ENCODE measurements at regions not wholly inside any gene's neighbourhood (a gene's known extent, or its start where the extent isn't known, plus 50 kb on each side); places are given as distances from the start of the nearest gene placed in this dataset.

DNA sequence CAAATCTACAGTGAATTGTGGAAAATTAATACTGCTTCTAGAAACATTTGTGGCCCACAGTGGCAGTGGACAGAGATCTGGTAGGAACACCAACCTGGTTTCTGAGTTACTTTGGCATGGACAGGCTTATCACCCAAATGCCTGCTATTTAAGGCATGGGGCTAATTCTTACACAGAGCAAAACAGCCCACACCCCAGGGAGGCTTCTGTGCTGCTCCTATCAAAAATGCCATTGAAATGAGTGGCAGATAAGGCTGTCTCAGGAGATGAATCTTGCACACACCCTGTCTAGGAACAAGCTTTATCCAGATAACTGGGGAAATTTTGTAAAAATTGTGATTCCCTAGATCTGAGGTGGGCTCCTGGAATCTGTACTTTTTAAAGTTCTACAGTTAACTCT is 307.1 kb downstream of the TLE1 start:
- no peak overlapping the region for H3K4me3 ChIP-seq
- no peaks in the 10 kb centered on the region for H3K9me3 ChIP-seq
- TF ChIP-seq POLR2A (IDR thresholded peaks at IDR 0.05; ENCODE audit: low read depth) (no peak), POLR2AphosphoS5 (IDR thresholded peaks at IDR 0.05) (no peak), EP300 (IDR thresholded peaks at IDR 0.05) (no peak)
- TF ChIP-seq, protein P1, sequence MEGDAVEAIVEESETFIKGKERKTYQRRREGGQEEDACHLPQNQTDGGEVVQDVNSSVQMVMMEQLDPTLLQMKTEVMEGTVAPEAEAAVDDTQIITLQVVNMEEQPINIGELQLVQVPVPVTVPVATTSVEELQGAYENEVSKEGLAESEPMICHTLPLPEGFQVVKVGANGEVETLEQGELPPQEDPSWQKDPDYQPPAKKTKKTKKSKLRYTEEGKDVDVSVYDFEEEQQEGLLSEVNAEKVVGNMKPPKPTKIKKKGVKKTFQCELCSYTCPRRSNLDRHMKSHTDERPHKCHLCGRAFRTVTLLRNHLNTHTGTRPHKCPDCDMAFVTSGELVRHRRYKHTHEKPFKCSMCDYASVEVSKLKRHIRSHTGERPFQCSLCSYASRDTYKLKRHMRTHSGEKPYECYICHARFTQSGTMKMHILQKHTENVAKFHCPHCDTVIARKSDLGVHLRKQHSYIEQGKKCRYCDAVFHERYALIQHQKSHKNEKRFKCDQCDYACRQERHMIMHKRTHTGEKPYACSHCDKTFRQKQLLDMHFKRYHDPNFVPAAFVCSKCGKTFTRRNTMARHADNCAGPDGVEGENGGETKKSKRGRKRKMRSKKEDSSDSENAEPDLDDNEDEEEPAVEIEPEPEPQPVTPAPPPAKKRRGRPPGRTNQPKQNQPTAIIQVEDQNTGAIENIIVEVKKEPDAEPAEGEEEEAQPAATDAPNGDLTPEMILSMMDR (IDR thresholded peaks at IDR 0.05), result no peak
- no peaks in the 10 kb centered on the region for H3K4me1 ChIP-seq
- H3K36me3 ChIP-seq, result no peaks in the 10 kb centered on the region
- DNase-seq (ENCODE audit: extremely low spot score), result no peak
- intact Hi-C loops (cut with DNase I), result no loop called here
- no peak overlapping the region for H3K27ac ChIP-seq (replicated peaks in 1 of 4)
- no peaks in the 10 kb centered on the region for H3K27me3 ChIP-seq

DNA sequence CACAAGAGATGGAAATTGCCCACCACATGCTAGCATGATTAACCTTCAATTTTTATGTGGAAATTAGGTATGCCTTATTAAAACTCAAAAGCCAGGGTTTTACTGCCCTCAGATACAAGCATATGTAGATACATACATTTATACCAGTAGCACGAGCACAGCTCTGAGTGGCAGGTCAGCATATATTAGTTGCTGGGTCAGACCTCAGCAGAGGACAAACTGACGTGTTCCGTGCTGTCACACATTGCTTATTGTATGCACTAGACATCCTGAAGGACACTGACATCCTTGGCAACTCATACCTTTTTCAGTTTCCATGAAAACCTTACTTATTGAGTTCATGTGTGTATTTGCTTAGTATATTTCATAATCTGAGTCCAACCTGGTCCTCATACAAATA is 307.7 kb downstream of the TLE1 start:
- Histone ChIP-seq H3K27me3 (no peaks in the 10 kb centered on the region), H3K4me1 (no peaks in the 10 kb centered on the region), H3K4me3 (no peak overlapping the region), H3K9me3 (no peaks in the 10 kb centered on the region), H3K36me3 (no peaks in the 10 kb centered on the region), H3K27ac (replicated peaks in 1 of 4) (no peak overlapping the region)
- WGBS, result 97% methylated on average over 3 of the region's 3 CpGs
- TF ChIP-seq EP300 (IDR thresholded peaks at IDR 0.05) (no peak), POLR2A (IDR thresholded peaks at IDR 0.05; ENCODE audit: low read depth) (no peak)
- TF ChIP-seq, protein P1 (IDR thresholded peaks at IDR 0.05), result no peak
- intact Hi-C loops (cut with DNase I), result no loop called here
- DNase-seq (ENCODE audit: extremely low spot score), result no peak

DNA sequence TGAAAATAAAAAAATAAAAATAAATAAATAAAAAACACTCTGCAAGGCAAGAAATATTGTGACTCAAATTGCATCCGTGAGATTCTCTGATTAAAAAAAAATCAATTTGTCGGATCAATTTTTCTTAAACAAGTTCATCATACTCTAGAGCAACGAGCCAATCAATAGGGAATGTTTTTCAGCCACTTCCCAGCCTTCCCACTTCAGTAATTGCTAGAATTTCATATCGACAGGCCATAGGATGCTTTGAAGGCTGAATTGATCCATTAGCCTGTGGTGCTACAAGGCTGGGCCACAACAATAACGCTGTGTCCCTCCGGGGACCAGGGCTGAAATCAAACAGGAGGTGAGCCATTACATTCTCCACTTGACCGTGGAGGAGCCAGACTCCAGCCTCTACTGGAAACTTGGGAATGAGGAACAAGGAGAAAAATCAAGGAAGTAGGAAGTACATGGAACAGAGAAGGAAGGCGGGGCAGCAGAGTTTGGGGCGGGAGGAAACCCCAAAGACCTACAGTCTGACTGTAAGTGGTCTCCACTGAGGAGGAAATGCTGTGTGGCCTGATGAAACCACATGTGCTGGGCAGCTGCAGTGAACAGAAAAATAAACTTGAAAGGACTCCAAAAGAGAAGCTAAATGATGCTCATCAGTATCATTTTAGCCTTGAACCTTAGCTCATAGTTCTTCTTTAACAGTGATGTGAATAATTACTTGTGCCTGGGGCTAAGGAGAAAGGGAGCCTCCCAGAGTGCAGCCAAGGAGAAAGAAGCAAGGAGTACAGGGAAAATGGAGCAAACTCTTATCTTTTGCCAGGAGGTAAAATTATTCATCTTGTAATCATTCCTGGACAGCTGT is 308.6 kb downstream of the TLE1 start:
- no peak overlapping the region for H3K27ac ChIP-seq (replicated peaks in 1 of 4)
- 91% methylated on average over 9 of the region's 9 CpGs for WGBS
- no peaks in the 10 kb centered on the region for H3K36me3 ChIP-seq
- H3K9me3 ChIP-seq, result no peaks in the 10 kb centered on the region
- no peak overlapping the region for H3K4me3 ChIP-seq
- intact Hi-C loops (cut with DNase I), result no loop called here
- no peaks in the 10 kb centered on the region for H3K27me3 ChIP-seq
- H3K4me1 ChIP-seq, result peaks cover 0 to 1% (median under 1%) of the 10 kb centered on the region in 4 donors
- TF ChIP-seq POLR2AphosphoS5 (IDR thresholded peaks at IDR 0.05) (no peak), POLR2A (IDR thresholded peaks at IDR 0.05; ENCODE audit: low read depth) (no peak), EP300 (IDR thresholded peaks at IDR 0.05) (no peak)
- TF ChIP-seq, protein P1 (IDR thresholded peaks at IDR 0.05), result no peak
- no peak for DNase-seq (ENCODE audit: extremely low spot score)

DNA sequence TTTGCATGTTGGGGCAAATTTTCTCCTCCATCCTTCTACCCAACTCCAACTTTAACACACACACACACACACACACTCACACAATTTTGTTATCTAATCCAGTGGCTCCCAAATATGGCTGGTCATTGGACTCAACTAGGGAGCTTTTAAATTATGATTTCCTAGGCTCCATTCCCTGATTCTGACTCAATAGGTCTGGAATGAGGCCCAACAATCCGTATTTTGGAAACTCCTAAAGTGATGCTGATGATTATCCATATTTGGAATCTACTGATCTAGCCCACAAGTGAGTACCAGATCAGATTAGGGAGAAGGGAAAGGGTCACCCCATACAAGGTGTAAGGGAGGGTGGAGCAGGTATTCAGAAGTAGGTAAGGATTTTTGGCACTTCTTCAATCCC is 309.7 kb downstream of the TLE1 start:
- H3K27me3 ChIP-seq, result no peaks in the 10 kb centered on the region
- H3K9me3 ChIP-seq, result no peaks in the 10 kb centered on the region
- peaks cover 0 to 11% (median 4%) of the 10 kb centered on the region in 4 donors for H3K4me1 ChIP-seq
- no peak for DNase-seq (ENCODE audit: extremely low spot score)
- TF ChIP-seq, protein P1 (IDR thresholded peaks at IDR 0.05), result no peak
- TF ChIP-seq POLR2A (IDR thresholded peaks at IDR 0.05; ENCODE audit: low read depth) (no peak), POLR2AphosphoS5 (IDR thresholded peaks at IDR 0.05) (no peak), EP300 (IDR thresholded peaks at IDR 0.05) (no peak)
- H3K36me3 ChIP-seq, result no peaks in the 10 kb centered on the region
- intact Hi-C loops (cut with DNase I), result no loop called here
- WGBS, result 52% methylated on average over 1 of the region's 1 CpG
- no peak overlapping the region for H3K27ac ChIP-seq (replicated peaks in 1 of 4)
- H3K4me3 ChIP-seq, result no peak overlapping the region

DNA sequence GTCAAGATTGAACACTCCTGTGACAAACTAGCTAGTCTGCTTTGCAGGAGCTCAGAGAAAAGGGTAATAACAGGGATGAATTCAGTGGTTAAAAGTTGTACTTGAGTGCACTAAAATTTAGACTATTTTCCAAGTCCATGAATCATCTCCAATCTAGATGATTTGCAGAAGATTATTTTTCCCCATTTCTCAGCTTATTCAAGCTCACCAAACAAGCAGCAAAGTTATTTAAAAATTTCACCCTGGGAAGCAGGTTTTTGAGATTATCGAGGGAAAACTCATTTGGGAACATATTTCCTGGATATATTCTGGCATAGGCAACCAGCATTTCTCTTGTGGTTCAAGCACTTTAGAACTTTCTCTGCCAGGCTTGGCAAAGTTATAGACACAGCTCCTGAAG is 311.4 kb downstream of the TLE1 start:
- Histone ChIP-seq H3K4me1 (peaks cover 0 to 15% (median 5%) of the 10 kb centered on the region in 4 donors), H3K27ac (replicated peaks in 1 of 4) (no peak overlapping the region), H3K27me3 (no peaks in the 10 kb centered on the region), H3K36me3 (no peaks in the 10 kb centered on the region), H3K9me3 (no peaks in the 10 kb centered on the region), H3K4me3 (no peak overlapping the region)
- 68% methylated on average over 1 of the region's 1 CpG for WGBS
- TF ChIP-seq POLR2AphosphoS5 (IDR thresholded peaks at IDR 0.05) (no peak), POLR2A (IDR thresholded peaks at IDR 0.05; ENCODE audit: low read depth) (no peak), EP300 (IDR thresholded peaks at IDR 0.05) (no peak)
- TF ChIP-seq, protein P1 (IDR thresholded peaks at IDR 0.05), result no peak
- DNase-seq (ENCODE audit: extremely low spot score), result peak; percentile 37
- intact Hi-C loops (cut with DNase I), result no loop called here
